ENCODE measurements at regions not wholly inside any gene's neighbourhood (a gene's known extent, or its start where the extent isn't known, plus 50 kb on each side); places are given as distances from the start of the nearest gene placed in this dataset.

DNA sequence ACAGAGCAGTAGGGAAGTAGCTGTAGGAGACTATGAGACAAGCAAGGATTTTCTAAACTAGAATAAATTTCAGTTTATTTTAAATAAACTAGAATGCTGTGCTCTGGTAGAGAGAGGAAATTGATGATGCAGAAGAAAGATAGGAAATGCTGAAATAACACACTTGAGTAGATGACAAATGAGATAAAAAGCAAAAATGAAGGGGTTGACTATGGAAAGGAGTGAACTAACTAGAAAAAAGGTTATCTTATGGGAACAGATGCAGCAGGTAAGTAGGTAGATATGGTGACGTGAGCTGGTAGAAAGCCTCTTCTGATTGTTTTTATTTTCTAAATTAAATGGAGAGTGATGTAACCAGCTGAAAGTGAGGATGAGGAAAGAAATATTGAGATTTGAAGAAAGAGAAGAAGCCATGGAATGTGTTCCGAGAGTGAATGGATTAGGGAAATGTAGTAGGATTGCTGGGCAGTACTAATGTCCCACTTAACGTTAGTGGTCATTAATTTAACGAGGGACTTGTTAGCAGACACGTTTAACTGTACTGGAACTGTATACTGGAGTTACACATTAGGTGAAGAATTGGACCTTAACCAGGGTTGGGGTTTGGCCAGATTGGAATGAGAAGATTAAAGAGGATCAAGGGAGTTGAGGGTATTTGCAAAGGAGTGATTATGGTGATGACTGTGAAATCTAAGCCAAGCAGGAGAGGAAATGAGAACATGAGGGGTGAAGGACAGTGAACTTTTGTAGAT lies 196.5 kb downstream of the TANC2 start:
- DNase-seq (ENCODE audit: low spot score) (no peak), ATAC-seq (no peak)
- no peak overlapping the region for H3K27ac Mint-ChIP-seq
- Histone ChIP-seq H3K27ac (ENCODE audit: low read depth) (no peak overlapping the region), H2AFZ (no peak overlapping the region), H3K36me3 (ENCODE audit: insufficient read depth) (no peaks in the 10 kb centered on the region), H3K9me2 (ENCODE audit: insufficient read depth) (no peaks in the 10 kb centered on the region), H3K4me3 (no peak overlapping the region), H3K4me1 (ENCODE audit: insufficient read depth) (no peaks in the 10 kb centered on the region), H4K20me1 (replicated peaks; ENCODE audit: insufficient read depth) (no peaks in the 10 kb centered on the region), H3F3A (replicated peaks; ENCODE audit: low read depth) (no peaks in the 10 kb centered on the region), H3K27me3 (ENCODE audit: insufficient read depth) (no peaks in the 10 kb centered on the region), H3K4me2 (no peak overlapping the region), H3K79me2 (replicated peaks; ENCODE audit: insufficient read depth) (no peaks in the 10 kb centered on the region)
- no peaks in the 10 kb centered on the region for H3K4me1 Mint-ChIP-seq
- H3K27me3 Mint-ChIP-seq (ENCODE audit: insufficient read depth, low read depth, poor library complexity) = no peaks in the 10 kb centered on the region
- no peak overlapping the region for H3K4me3 Mint-ChIP-seq
- no peak for TF ChIP-seq POLR2AphosphoS5 (IDR thresholded peaks at IDR 0.05; ENCODE audit: low read depth)
- TF ChIP-seq NANOG (IDR thresholded peaks at IDR 0.05; ENCODE audit: borderline replicate concordance) = no peak
- H3K36me3 Mint-ChIP-seq (ENCODE audit: low read depth) = no peaks in the 10 kb centered on the region
- H3K9me3 Mint-ChIP-seq = no peaks in the 10 kb centered on the region

GRCh38 chr17:63163158-63163520 lies 197.1 kb downstream of the TANC2 start:
- Mint-ChIP-seq H3K4me3 (no peak overlapping the region), H3K27ac (no peak overlapping the region), H3K27me3 (ENCODE audit: insufficient read depth, low read depth, poor library complexity) (no peaks in the 10 kb centered on the region), H3K36me3 (ENCODE audit: low read depth) (no peaks in the 10 kb centered on the region), H3K9me3 (no peaks in the 10 kb centered on the region), H3K4me1 (no peaks in the 10 kb centered on the region)
- Histone ChIP-seq H3K36me3 (ENCODE audit: insufficient read depth) (no peaks in the 10 kb centered on the region), H3F3A (replicated peaks; ENCODE audit: low read depth) (no peaks in the 10 kb centered on the region), H3K79me2 (replicated peaks; ENCODE audit: insufficient read depth) (no peaks in the 10 kb centered on the region), H3K27me3 (ENCODE audit: insufficient read depth) (no peaks in the 10 kb centered on the region), H3K27ac (ENCODE audit: low read depth) (no peak overlapping the region), H3K4me3 (no peak overlapping the region), H3K9me2 (ENCODE audit: insufficient read depth) (no peaks in the 10 kb centered on the region), H2AFZ (no peak overlapping the region), H4K20me1 (replicated peaks; ENCODE audit: insufficient read depth) (no peaks in the 10 kb centered on the region), H3K4me2 (no peak overlapping the region), H3K4me1 (ENCODE audit: insufficient read depth) (no peaks in the 10 kb centered on the region)
- TF ChIP-seq, protein P1, sequence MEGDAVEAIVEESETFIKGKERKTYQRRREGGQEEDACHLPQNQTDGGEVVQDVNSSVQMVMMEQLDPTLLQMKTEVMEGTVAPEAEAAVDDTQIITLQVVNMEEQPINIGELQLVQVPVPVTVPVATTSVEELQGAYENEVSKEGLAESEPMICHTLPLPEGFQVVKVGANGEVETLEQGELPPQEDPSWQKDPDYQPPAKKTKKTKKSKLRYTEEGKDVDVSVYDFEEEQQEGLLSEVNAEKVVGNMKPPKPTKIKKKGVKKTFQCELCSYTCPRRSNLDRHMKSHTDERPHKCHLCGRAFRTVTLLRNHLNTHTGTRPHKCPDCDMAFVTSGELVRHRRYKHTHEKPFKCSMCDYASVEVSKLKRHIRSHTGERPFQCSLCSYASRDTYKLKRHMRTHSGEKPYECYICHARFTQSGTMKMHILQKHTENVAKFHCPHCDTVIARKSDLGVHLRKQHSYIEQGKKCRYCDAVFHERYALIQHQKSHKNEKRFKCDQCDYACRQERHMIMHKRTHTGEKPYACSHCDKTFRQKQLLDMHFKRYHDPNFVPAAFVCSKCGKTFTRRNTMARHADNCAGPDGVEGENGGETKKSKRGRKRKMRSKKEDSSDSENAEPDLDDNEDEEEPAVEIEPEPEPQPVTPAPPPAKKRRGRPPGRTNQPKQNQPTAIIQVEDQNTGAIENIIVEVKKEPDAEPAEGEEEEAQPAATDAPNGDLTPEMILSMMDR (conservative IDR thresholded peaks at IDR 0.05; ENCODE audit: low read depth in 2 of 2) = no peak
- TF ChIP-seq, protein P2, sequence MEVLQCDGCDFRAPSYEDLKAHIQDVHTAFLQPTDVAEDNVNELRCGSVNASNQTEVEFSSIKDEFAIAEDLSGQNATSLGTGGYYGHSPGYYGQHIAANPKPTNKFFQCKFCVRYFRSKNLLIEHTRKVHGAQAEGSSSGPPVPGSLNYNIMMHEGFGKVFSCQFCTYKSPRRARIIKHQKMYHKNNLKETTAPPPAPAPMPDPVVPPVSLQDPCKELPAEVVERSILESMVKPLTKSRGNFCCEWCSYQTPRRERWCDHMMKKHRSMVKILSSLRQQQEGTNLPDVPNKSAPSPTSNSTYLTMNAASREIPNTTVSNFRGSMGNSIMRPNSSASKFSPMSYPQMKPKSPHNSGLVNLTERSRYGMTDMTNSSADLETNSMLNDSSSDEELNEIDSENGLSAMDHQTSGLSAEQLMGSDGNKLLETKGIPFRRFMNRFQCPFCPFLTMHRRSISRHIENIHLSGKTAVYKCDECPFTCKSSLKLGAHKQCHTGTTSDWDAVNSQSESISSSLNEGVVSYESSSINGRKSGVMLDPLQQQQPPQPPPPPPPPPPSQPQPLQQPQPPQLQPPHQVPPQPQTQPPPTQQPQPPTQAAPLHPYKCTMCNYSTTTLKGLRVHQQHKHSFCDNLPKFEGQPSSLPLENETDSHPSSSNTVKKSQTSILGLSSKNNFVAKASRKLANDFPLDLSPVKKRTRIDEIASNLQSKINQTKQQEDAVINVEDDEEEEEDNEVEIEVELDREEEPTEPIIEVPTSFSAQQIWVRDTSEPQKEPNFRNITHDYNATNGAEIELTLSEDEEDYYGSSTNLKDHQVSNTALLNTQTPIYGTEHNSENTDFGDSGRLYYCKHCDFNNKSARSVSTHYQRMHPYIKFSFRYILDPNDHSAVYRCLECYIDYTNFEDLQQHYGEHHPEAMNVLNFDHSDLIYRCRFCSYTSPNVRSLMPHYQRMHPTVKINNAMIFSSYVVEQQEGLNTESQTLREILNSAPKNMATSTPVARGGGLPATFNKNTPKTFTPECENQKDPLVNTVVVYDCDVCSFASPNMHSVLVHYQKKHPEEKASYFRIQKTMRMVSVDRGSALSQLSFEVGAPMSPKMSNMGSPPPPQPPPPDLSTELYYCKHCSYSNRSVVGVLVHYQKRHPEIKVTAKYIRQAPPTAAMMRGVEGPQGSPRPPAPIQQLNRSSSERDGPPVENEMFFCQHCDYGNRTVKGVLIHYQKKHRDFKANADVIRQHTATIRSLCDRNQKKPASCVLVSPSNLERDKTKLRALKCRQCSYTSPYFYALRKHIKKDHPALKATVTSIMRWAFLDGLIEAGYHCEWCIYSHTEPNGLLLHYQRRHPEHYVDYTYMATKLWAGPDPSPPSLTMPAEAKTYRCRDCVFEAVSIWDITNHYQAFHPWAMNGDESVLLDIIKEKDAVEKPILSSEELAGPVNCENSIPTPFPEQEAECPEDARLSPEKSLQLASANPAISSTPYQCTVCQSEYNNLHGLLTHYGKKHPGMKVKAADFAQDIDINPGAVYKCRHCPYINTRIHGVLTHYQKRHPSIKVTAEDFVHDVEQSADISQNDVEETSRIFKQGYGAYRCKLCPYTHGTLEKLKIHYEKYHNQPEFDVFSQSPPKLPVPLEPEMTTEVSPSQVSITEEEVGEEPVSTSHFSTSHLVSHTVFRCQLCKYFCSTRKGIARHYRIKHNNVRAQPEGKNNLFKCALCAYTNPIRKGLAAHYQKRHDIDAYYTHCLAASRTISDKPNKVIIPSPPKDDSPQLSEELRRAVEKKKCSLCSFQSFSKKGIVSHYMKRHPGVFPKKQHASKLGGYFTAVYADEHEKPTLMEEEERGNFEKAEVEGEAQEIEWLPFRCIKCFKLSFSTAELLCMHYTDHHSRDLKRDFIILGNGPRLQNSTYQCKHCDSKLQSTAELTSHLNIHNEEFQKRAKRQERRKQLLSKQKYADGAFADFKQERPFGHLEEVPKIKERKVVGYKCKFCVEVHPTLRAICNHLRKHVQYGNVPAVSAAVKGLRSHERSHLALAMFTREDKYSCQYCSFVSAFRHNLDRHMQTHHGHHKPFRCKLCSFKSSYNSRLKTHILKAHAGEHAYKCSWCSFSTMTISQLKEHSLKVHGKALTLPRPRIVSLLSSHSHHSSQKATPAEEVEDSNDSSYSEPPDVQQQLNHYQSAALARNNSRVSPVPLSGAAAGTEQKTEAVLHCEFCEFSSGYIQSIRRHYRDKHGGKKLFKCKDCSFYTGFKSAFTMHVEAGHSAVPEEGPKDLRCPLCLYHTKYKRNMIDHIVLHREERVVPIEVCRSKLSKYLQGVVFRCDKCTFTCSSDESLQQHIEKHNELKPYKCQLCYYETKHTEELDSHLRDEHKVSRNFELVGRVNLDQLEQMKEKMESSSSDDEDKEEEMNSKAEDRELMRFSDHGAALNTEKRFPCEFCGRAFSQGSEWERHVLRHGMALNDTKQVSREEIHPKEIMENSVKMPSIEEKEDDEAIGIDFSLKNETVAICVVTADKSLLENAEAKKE (CRISPR knock-in tag; IDR thresholded peaks at IDR 0.05) = no peak
- ATAC-seq (no peak), DNase-seq (ENCODE audit: low spot score) (no peak)
